Psoas muscle (tissue), 7 donors: ENCODE measurements at regions not wholly inside any gene's neighbourhood (a gene's known extent, or its start where the extent isn't known, plus 50 kb on each side); places are given as distances from the start of the nearest gene placed in this dataset.

Experiments
- ATAC-seq, 4 donors: fragments of 200-7000 bp; cut with Tn5 transposase; one replicate each; pipeline ENCODE4 v1.9.1; 2020; ENCODE audit warnings: moderate library complexity in 3 of 4, mild to moderate bottlenecking in 2 of 4
- DNase-seq, 2 donors: peaks; one replicate each; pipeline ENCODE4 v3.0.0-alpha.2; 2020
- H3K27ac ChIP-seq: fragments of 200-600 bp; one replicate; pipeline ENCODE4 v1.8.0; 2022
- H3K27me3 ChIP-seq, 3 donors: fragments of 200-600 bp in 1 of 3; one replicate each; pipeline versions ENCODE4 v1.6.1 to v1.8.0; 2013 to 2022; ENCODE audit warnings: low read length in 2 of 3, mild to moderate bottlenecking in 2 of 3, moderate library complexity in 1 of 3; ENCODE audit not compliant: insufficient read depth in 3 of 3
- H3K36me3 ChIP-seq, 2 donors: fragments of 200-600 bp in 1 of 2; one replicate each; pipeline versions ENCODE4 v1.6.1 to v1.8.0; 2013 to 2022; ENCODE audit warnings: low read depth in 1 of 2, mild to moderate bottlenecking in 1 of 2, moderate library complexity in 1 of 2; ENCODE audit not compliant: insufficient read depth in 1 of 2
- H3K4me1 ChIP-seq: fragments of 200-600 bp; one replicate; pipeline ENCODE4 v1.8.0; 2022
- H3K4me3 ChIP-seq: fragments of 200-600 bp; one replicate; pipeline ENCODE4 v1.8.0; 2022; ENCODE audit warnings: mild to moderate bottlenecking
- H3K9me3 ChIP-seq: fragments of 200-600 bp; one replicate; pipeline ENCODE4 v1.8.0; 2022
- CTCF ChIP-seq: fragments of 200-600 bp; IDR thresholded peaks from one replicate; pipeline ENCODE4 v1.8.0; 2022; ENCODE audit warnings: antibody characterized with exemption
- WGBS, 3 donors: extraction: QIAGEN DNeasy Blood & Tissue Kit; methylation state at CpG; one replicate each; pipeline versions ENCODE4 v1.1.6 to v1.1.7; 2013; 5-methylcytosine and 5-hydroxymethylcytosine counted together
- intact Hi-C, 2 donors: fragments of 100-400 bp; cut with DNase I; formaldehyde crosslinking; loops; one replicate each; pipeline versions ENCODE4 v1.11.0 to v1.14.2; 2022
- donor health status: healthy with polysubstance abuse.
- donor health status: DM: no; HTN: no; CAD: no; lungs with moderate emphysema.
- donor health status: Bipolar disorder and iron deficiency.
- donor health status: healthy.
- donor health status: DM: yes; HTN: yes; CAD: no.
- donor health status: DM: no; HTN: no; CAD: no.
- donor health status: DM: yes; HTN: yes; CAD: no.

DNA sequence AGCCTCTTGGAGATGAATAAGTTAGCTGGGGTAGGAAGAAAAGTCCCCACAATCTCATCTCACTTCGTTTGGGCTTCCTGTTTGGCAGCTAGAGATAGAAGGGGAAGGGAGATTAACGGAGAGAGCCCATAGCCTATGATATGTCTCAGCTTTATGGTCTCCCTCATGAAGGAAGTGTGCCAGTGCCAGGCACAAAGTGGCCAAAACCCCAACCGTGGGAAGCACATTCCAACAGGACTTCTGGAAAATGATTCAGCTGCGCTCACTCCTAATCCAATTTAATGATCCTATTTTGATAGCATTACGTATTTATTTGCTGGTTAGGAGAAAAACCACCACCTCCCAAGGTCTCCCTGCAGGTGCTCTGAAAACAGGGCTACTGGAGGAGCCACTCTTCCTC lies 303.1 kb upstream of the CLINT1 start:
- no peaks in the 10 kb centered on the region for H3K9me3 ChIP-seq
- H3K36me3 ChIP-seq = no peaks in the 10 kb centered on the region
- H3K27ac ChIP-seq = no peak overlapping the region
- WGBS, 3 donors = 43 to 50% (median 50%) methylated on average over 5 of the region's 5 CpGs
- ATAC-seq = no peak
- TF ChIP-seq CTCF = no peak
- H3K4me3 ChIP-seq = no peak overlapping the region
- H3K4me1 ChIP-seq = no peaks in the 10 kb centered on the region
- DNase-seq = no peak
- intact Hi-C loops = no loop called here
- no peaks in the 10 kb centered on the region for H3K27me3 ChIP-seq

DNA sequence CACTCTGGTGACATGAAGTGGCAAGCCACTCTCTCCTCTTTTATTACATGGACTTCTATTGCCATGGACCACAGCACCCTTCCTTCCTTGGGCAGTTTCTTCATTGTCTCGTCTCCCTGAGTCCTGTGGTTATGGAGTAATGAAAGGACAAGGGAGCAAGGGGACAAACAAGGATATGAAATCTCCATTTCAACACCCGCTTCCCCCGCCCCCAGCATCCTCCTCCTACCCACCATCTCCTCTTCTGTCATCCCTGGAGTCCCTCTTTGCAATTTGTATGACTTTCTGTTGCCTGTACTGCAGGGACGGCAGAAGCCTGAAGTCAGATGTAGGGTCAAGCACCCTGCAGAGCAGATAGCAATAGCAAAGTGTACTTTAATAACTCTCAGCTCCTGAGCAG lies 300.7 kb upstream of the CLINT1 start:
- intact Hi-C loops = no loop called here
- 77 to 83% (median 79%) methylated on average over 4 of the region's 4 CpGs for WGBS, 3 donors
- ATAC-seq (no peak), DNase-seq (no peak)
- no peaks in the 10 kb centered on the region for H3K27me3 ChIP-seq
- no peak for TF ChIP-seq CTCF
- no peaks in the 10 kb centered on the region for H3K36me3 ChIP-seq
- no peak overlapping the region for H3K27ac ChIP-seq
- H3K4me1 ChIP-seq = no peaks in the 10 kb centered on the region
- H3K9me3 ChIP-seq = no peaks in the 10 kb centered on the region
- H3K4me3 ChIP-seq = no peak overlapping the region

- Histone ChIP-seq H3K27me3 (no peaks in the 10 kb centered on the region), H3K4me1 (no peaks in the 10 kb centered on the region), H3K36me3 (no peaks in the 10 kb centered on the region), H3K27ac (no peak overlapping the region), H3K4me3 (no peak overlapping the region), H3K9me3 (no peaks in the 10 kb centered on the region)
- intact Hi-C loops = no loop called here
- TF ChIP-seq CTCF = no peak
- ATAC-seq = no peak
- DNase-seq = no peak
- 66 to 71% (median 66%) methylated on average over 3 of the region's 3 CpGs for WGBS, 3 donors
Observed at GRCh38 chr5:158155811-158156505, 297.0 kb upstream of the CLINT1 start.

- WGBS, 3 donors = 56 to 58% (median 57%) methylated on average over 4 of the region's 4 CpGs
- TF ChIP-seq CTCF = no peak
- Histone ChIP-seq H3K4me1 (no peaks in the 10 kb centered on the region), H3K27ac (no peak overlapping the region), H3K4me3 (no peak overlapping the region), H3K9me3 (no peaks in the 10 kb centered on the region), H3K36me3 (no peaks in the 10 kb centered on the region), H3K27me3 (no peaks in the 10 kb centered on the region)
- intact Hi-C loops = no loop called here
- no peak for DNase-seq
- ATAC-seq = no peak
Observed at GRCh38 chr5:158155067-158155466, 296.1 kb upstream of the CLINT1 start.
